ENCODE measurements at regions not wholly inside any gene's neighbourhood (a gene's known extent, or its start where the extent isn't known, plus 50 kb on each side); places are given as distances from the start of the nearest gene placed in this dataset.

DNA sequence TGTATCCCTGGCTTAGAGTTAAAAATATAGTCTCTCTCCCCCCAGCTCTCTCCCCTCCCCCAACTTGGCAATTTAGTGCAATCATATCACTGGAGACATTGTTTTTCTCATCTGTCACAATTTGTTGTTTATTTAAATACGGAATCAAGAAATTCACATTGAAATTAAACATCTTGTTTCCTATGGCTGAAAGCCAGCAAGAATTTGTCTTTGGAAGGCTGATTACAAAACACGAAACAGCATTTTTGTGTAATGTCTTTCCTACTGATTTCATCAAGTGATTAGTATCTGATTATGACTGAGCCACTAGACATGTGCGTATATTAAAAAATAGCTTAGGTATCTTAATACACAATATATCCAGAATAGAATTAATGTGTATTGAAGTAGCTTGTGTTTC is 119.7 kb downstream of the LYPLAL1 start (continued):
- no peak for TF ChIP-seq RNF2 (IDR thresholded peaks at IDR 0.05; ENCODE audit: borderline replicate concordance, low read depth, low read length, missing control alignments, poor library complexity, severe bottlenecking)
